ENCODE measurements at regions not wholly inside any gene's neighbourhood (a gene's known extent, or its start where the extent isn't known, plus 50 kb on each side); places are given as distances from the start of the nearest gene placed in this dataset.

- DNase-seq: no peak
Observed at GRCh38 chr13:44157606-44158005, 216.0 kb upstream of the SERP2 start.

GRCh38 chr13:44158098-44158521 is 215.5 kb upstream of the SERP2 start:
- no peak for DNase-seq

- no peak for DNase-seq
Observed at GRCh38 chr13:44158881-44159632, 214.6 kb upstream of the SERP2 start.

- no peak for DNase-seq
Observed at GRCh38 chr13:44159633-44160279, 213.9 kb upstream of the SERP2 start.

- peak; percentile 1 for DNase-seq
Observed at GRCh38 chr13:44160591-44161191, 212.9 kb upstream of the SERP2 start.

GRCh38 chr13:44163108-44163507 is 210.5 kb upstream of the SERP2 start:
- DNase-seq: no peak

- no peak for DNase-seq
Observed at GRCh38 chr13:44165221-44165888, 208.3 kb upstream of the SERP2 start.

- no peak for DNase-seq
Observed at GRCh38 chr13:44165889-44166496, 207.6 kb upstream of the SERP2 start.

- DNase-seq: no peak
Observed at GRCh38 chr13:44169018-44169911, 204.4 kb upstream of the SERP2 start.

GRCh38 chr13:44170731-44171130 is 202.9 kb upstream of the SERP2 start:
- no peak for DNase-seq

GRCh38 chr13:44171156-44171555 is 202.5 kb upstream of the SERP2 start:
- DNase-seq: no peak

- no peak for DNase-seq
Observed at GRCh38 chr13:44171861-44172260, 201.8 kb upstream of the SERP2 start.

- DNase-seq: no peak
Observed at GRCh38 chr13:44172281-44172810, 201.3 kb upstream of the SERP2 start.

GRCh38 chr13:44174769-44175425 is 198.7 kb upstream of the SERP2 start:
- DNase-seq: no peak

- no peak for DNase-seq
Observed at GRCh38 chr13:44176173-44176572, 197.5 kb upstream of the SERP2 start.

GRCh38 chr13:44180876-44181536 is 192.6 kb upstream of the SERP2 start:
- DNase-seq: no peak

GRCh38 chr13:44181931-44182330 is 191.7 kb upstream of the SERP2 start:
- no peak for DNase-seq

- DNase-seq: no peak
Observed at GRCh38 chr13:44184740-44185139, 188.9 kb upstream of the SERP2 start.

- DNase-seq: no peak
Observed at GRCh38 chr13:44188257-44188656, 185.4 kb upstream of the SERP2 start.

GRCh38 chr13:44189085-44189484 is 184.5 kb upstream of the SERP2 start:
- DNase-seq: no peak

- DNase-seq: no peak
Observed at GRCh38 chr13:44191103-44191502, 182.5 kb upstream of the SERP2 start.
